Mucosa of descending colon (tissue), 3 donors: ENCODE measurements at regions not wholly inside any gene's neighbourhood (a gene's known extent, or its start where the extent isn't known, plus 50 kb on each side); places are given as distances from the start of the nearest gene placed in this dataset.

ENCODE experiments used
- ATAC-seq: fragments of 200-7000 bp; cut with Tn5 transposase; one replicate; pipeline ENCODE4 v1.9.1; 2020; ENCODE audit warnings: mild to moderate bottlenecking, moderate library complexity
- DNase-seq, 3 donors: peaks; one replicate each; pipeline ENCODE4 v3.0.0-alpha.2; 2020
- H3K36me3 ChIP-seq: fragments of 200-600 bp; one replicate; pipeline ENCODE4 v1.8.0; 2021; ENCODE audit warnings: low read depth, mild to moderate bottlenecking
- H3K4me1 ChIP-seq: fragments of 200-600 bp; one replicate; pipeline ENCODE4 v1.8.0; 2021; ENCODE audit warnings: low read depth, mild to moderate bottlenecking
- H3K4me3 ChIP-seq: fragments of 200-600 bp; one replicate; pipeline ENCODE4 v1.8.0; 2021; ENCODE audit warnings: mild to moderate bottlenecking
- H3K9me3 ChIP-seq: fragments of 200-600 bp; one replicate; pipeline ENCODE4 v1.8.0; 2021; ENCODE audit warnings: mild to moderate bottlenecking
- intact Hi-C, 2 donors: fragments of 100-400 bp; cut with DNase I in 1 of 2; cut with micrococcal nuclease in 1 of 2; formaldehyde crosslinking; loops; one replicate each; pipeline versions ENCODE4 v1.11.0 to v1.11.1; 2022; cut with DNase I, micrococcal nuclease
- TF ChIP-seq, protein P1 (sequence below): fragments of 200-600 bp; IDR thresholded peaks from one replicate; pipeline ENCODE4 v1.8.0; 2022; ENCODE audit warnings: antibody characterized with exemption, mild to moderate bottlenecking
- donor health status: DM: no; HTN: no; CAD: no; lungs with moderate emphysema.
- donor health status: DM: no; HTN: no; CAD: no.
- donor health status: DM: no; HTN: yes; CAD: no.

DNA sequence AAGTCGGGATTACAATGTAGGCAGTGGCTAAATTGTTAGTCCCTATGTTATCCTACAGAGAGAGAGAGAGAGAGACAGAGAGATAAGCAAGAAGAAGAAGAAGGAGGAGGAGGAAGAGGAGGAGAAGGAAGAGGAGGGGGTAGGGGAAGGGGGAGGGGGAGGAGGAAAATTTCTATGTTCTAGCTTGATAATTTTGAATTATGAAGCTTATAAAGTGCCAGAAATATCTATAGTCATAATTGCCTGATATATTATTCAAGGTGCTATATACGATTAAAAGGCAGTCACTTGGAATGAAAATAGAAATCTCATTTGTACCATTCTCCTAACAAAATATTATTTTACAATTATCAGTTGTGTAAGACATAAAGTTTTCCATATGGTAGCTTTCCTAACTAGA, 122.4 kb upstream of the PRR32 start:
- intact Hi-C loops, result no loop called here
- no peak for ATAC-seq

DNA sequence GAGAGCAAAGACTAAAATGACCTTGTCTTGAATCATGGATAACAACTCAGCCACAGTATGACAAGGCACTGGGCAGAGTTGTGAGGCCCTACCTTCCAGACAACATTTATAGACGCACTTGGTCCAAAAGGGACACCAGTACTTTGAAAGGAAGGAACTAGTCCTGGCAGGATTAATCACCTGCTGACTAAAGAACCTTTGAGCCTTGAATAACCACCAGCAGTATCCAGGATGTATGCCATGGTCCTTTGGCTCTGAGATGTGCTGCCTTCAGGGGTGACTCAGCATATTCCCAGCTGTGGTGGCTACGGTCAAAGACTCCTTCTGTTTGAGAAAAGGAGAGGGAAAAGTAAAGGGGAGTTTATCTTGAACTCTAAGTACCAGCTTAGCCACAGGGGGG, 118.1 kb upstream of the PRR32 start:
- Histone ChIP-seq H3K4me3 (no peak overlapping the region), H3K36me3 (no peaks in the 10 kb centered on the region), H3K9me3 (no peaks in the 10 kb centered on the region), H3K4me1 (no peaks in the 10 kb centered on the region)
- intact Hi-C loops, result no loop called here
- TF ChIP-seq, protein P1, sequence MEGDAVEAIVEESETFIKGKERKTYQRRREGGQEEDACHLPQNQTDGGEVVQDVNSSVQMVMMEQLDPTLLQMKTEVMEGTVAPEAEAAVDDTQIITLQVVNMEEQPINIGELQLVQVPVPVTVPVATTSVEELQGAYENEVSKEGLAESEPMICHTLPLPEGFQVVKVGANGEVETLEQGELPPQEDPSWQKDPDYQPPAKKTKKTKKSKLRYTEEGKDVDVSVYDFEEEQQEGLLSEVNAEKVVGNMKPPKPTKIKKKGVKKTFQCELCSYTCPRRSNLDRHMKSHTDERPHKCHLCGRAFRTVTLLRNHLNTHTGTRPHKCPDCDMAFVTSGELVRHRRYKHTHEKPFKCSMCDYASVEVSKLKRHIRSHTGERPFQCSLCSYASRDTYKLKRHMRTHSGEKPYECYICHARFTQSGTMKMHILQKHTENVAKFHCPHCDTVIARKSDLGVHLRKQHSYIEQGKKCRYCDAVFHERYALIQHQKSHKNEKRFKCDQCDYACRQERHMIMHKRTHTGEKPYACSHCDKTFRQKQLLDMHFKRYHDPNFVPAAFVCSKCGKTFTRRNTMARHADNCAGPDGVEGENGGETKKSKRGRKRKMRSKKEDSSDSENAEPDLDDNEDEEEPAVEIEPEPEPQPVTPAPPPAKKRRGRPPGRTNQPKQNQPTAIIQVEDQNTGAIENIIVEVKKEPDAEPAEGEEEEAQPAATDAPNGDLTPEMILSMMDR, result no peak
- no peak for ATAC-seq
- DNase-seq, result no peak

More for the DNA sequence above, 122.4 kb upstream of the PRR32 start:
- no peak for DNase-seq
- H3K9me3 ChIP-seq, result no peaks in the 10 kb centered on the region
- H3K36me3 ChIP-seq, result no peaks in the 10 kb centered on the region
- no peaks in the 10 kb centered on the region for H3K4me1 ChIP-seq
- TF ChIP-seq, protein P1, result no peak
- no peak overlapping the region for H3K4me3 ChIP-seq

DNA sequence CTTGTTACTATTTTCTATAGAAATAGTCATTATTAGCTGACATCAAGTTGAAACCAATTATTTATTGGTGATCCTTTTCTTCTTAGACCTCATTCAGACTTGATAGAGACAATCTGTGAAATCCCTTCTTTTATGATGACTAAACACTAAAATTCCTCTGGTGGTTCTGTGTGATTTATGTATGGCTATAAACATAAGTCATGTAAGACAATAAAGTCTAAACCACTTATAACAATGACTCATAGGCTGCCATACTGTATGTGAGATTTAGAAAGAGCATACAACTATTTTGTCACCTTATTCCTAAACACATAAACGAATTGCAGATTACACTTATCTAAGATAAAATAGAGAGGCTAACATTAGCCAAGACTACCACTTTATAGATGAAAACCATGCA, 101.1 kb upstream of the PRR32 start:
- DNase-seq, result no peak
- no peak for ATAC-seq
- Histone ChIP-seq H3K9me3 (no peaks in the 10 kb centered on the region), H3K4me1 (no peaks in the 10 kb centered on the region), H3K4me3 (no peak overlapping the region), H3K36me3 (no peaks in the 10 kb centered on the region)
- TF ChIP-seq, protein P1, result no peak
- intact Hi-C loops, result no loop called here

DNA sequence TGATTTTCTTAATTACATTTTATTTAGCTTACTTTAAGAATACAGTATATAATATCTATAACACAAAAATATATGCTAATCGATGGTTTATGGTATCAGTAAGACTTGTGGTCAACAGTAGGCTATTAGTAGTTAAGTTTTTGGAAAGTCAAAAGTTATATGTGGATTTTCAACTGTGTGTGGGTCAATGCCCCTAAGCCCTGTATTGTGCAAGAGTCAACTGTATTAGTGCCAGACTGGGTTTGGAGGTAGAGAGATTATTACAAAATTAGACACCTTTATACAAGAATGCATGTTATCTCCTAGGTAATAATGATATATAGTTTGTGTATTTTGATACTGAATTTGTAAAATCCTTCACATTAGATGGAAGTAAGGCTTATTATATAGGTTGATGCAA, 100.3 kb upstream of the PRR32 start:
- H3K9me3 ChIP-seq, result no peaks in the 10 kb centered on the region
- H3K36me3 ChIP-seq, result no peaks in the 10 kb centered on the region
- DNase-seq (no peak), ATAC-seq (no peak)
- intact Hi-C loops, result no loop called here
- TF ChIP-seq, protein P1, result no peak
- no peak overlapping the region for H3K4me3 ChIP-seq
- no peaks in the 10 kb centered on the region for H3K4me1 ChIP-seq

DNA sequence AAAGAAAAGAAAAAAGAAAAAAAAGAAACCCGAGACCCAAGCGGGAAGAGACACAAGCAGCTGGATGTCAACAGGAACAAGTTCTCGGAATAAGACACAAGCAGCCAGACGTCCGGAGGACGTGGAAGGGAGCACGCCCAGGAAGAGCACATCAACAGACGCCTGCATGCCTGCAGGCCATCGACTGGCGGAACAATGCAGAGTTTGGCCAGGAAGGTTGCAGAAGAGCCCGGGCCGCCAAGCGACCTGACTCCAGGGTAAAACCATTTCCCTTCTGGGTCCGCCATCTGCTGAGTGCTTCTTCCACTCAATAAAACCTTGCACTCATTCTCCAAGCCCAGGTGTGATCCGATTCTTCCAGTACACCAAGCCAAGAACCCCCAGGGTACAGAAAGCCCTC, 95.6 kb upstream of the PRR32 start:
- no peaks in the 10 kb centered on the region for H3K9me3 ChIP-seq
- H3K4me3 ChIP-seq, result no peak overlapping the region
- intact Hi-C loops, result no loop called here
- TF ChIP-seq, protein P1, result no peak
- DNase-seq (peak in 1 of 3 donors; percentile 12), ATAC-seq (no peak)
- no peaks in the 10 kb centered on the region for H3K4me1 ChIP-seq
- no peaks in the 10 kb centered on the region for H3K36me3 ChIP-seq

DNA sequence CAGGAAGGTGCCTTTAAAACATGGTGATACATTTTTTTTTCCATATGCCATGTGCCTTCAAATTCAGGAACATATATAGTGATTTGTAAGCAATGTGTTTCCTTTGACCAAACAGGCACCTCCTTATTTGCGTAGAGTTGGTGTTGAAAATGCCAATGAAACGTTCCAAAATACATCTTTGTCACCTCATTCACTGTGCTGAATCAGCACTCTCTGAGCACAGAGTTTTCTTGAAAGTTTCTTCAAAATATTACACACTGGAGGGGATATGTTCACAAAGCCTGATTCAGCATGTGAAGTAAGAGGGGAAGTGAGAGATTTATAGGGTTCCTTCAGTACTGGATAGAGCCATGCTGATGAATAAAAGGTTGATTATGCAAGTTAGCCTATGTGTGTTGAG, 85.7 kb upstream of the PRR32 start:
- no peaks in the 10 kb centered on the region for H3K9me3 ChIP-seq
- no peak for DNase-seq
- TF ChIP-seq, protein P1, result no peak
- intact Hi-C loops, result no loop called here
- H3K4me3 ChIP-seq, result no peak overlapping the region
- no peak for ATAC-seq
- no peaks in the 10 kb centered on the region for H3K36me3 ChIP-seq
- no peaks in the 10 kb centered on the region for H3K4me1 ChIP-seq
